Transverse colon (tissue), 4 donors: ENCODE measurements at regions not wholly inside any gene's neighbourhood (a gene's known extent, or its start where the extent isn't known, plus 50 kb on each side); places are given as distances from the start of the nearest gene placed in this dataset.

ENCODE experiments used
- DNase-seq: peaks from one replicate; pipeline ENCODE4 v3.0.0-alpha.2; 2019
- H3K27ac ChIP-seq, 4 donors: fragments of 200-600 bp; sonication (generic); 2 replicates each; pipeline ENCODE4 v1.5.1; 2016 to 2018; ENCODE audit warnings: inconsistent platforms in 4 of 4
- H3K27me3 ChIP-seq: fragments of 200-600 bp; sonication (generic); 2 replicates; pipeline ENCODE4 v1.5.1; 2017; ENCODE audit warnings: inconsistent platforms
- H3K36me3 ChIP-seq, 4 donors: fragments of 200-600 bp; sonication (generic); 2 replicates each; pipeline ENCODE4 v1.5.1; 2017 to 2019; ENCODE audit warnings: inconsistent platforms in 4 of 4
- H3K4me1 ChIP-seq, 4 donors: fragments of 200-600 bp; sonication (generic); 2 replicates each; pipeline ENCODE4 v1.5.1; 2017 to 2020; ENCODE audit warnings: inconsistent platforms in 4 of 4
- H3K4me3 ChIP-seq, 4 donors: fragments of 200-600 bp; sonication (generic); 1 replicate in 1 of 4; 2 replicates in 3 of 4; pipeline versions ENCODE4 v1.5.1 to v1.6.1; 2017 to 2019; ENCODE audit warnings: inconsistent platforms in 4 of 4
- H3K9me3 ChIP-seq, 2 donors: fragments of 200-600 bp; sonication (generic); 2 replicates each; pipeline ENCODE4 v1.5.1; 2017 to 2019; ENCODE audit warnings: inconsistent platforms in 2 of 2
- CTCF ChIP-seq, 5 experiments: fragments of 200-600 bp in 3 of 5; fragments of 450-650 bp in 2 of 5; sonication (generic) in 3 of 5; IDR thresholded peaks; 1 replicate in 2 of 5; 2 replicates in 3 of 5; pipeline ENCODE4 v1.5.1; 2016 to 2017; ENCODE audit warnings: antibody characterized with exemption in 5 of 5, inconsistent platforms in 3 of 5, mild to moderate bottlenecking in 2 of 5, moderate library complexity in 1 of 5
- EP300 ChIP-seq: sonication (generic); formaldehyde crosslinking; IDR thresholded peaks from one replicate; pipeline ENCODE4 v1.6.1; 2017; ENCODE audit warnings: antibody characterized with exemption, low read depth
- POLR2A ChIP-seq: fragments of 450-650 bp; IDR thresholded peaks from one replicate; pipeline ENCODE4 v1.6.1; 2016; ENCODE audit warnings: antibody characterized with exemption, mild to moderate bottlenecking, moderate library complexity
- POLR2AphosphoS5 ChIP-seq, 3 donors: sonication (generic); formaldehyde crosslinking; IDR thresholded peaks; one replicate each; pipeline ENCODE4 v1.6.1; 2016; ENCODE audit warnings: antibody characterized with exemption in 3 of 3
- WGBS, 2 donors: methylation state at CpG; one replicate each; pipeline ENCODE4 v1.1.5; 2018; ENCODE audit warnings: low coverage in 1 of 2; 5-methylcytosine and 5-hydroxymethylcytosine counted together
- in situ Hi-C, 4 donors: fragments of 200-750 bp; cut with MboI; loops; one replicate each; pipeline versions ENCODE4 v1.15.0 to v1.15.1; 2017; ENCODE audit warnings: low sequenced_read_pairs in 3 of 4, low pct_ligation_motif_present in 1 of 4, low pct_unique_long_range_greater_than_20kb in 1 of 4
- intact Hi-C: fragments of 100-400 bp; cut with DNase I; formaldehyde crosslinking; loops from one replicate; pipeline ENCODE4 v1.15.1; 2023; ENCODE audit warnings: low total_unique reads

DNA sequence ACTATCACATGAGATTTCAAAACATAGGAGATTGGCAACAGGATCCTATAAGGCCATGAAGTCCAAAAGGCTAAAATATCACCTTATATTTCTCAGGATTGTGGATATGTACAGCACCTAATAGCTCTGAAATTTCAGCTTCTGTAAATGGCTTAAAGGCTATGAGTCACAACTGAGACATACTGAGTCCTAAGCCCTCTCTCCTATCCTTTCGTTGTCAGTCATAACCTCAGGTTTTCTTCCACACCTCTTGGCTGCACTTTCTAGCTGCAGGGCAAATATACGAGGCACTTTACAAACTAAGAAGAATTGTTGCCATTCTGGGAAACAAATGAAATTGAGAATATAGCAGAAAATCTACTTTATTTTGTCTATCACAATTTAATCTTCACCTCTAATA is 969.9 kb upstream of the EPHA7 start:
- Histone ChIP-seq H3K4me1 (no peaks in the 10 kb centered on the region), H3K27me3 (no peaks in the 10 kb centered on the region), H3K27ac (no peak overlapping the region), H3K36me3 (no peaks in the 10 kb centered on the region), H3K9me3 (no peaks in the 10 kb centered on the region), H3K4me3 (no peak overlapping the region)
- WGBS, 2 donors = 64 to 72% methylated on average over 2 of the region's 2 CpGs
- TF ChIP-seq POLR2A (no peak), POLR2AphosphoS5 (IDR thresholded peaks at IDR 0.05) (no peak), EP300 (no peak), CTCF (IDR thresholded peaks at IDR 0.05) (no peak)
- intact Hi-C loops (no loop called here), in situ Hi-C loops (no loop called here)
- no peak for DNase-seq

DNA sequence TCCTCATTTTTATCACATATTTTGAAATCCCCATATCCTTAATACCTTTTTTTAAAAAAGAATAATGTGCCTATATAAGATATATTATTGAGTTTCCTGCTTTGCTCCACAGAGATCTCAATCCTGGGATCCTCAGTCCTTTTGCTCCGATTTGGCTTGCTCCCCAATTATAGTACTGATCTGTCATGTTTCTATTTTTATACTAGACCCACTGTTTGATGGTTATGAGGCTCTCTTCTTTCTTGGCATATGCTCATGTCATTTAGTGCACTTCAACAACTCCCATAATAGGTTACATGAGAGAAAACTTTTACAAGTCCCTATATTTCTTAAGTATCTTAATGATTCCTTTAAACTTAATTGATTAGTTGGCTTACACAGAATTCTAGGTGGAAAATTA is 958.5 kb upstream of the EPHA7 start:
- Histone ChIP-seq H3K27me3 (no peaks in the 10 kb centered on the region), H3K4me1 (no peaks in the 10 kb centered on the region), H3K4me3 (no peak overlapping the region), H3K27ac (no peak overlapping the region), H3K9me3 (no peaks in the 10 kb centered on the region), H3K36me3 (no peaks in the 10 kb centered on the region)
- no peak for DNase-seq
- intact Hi-C loops (no loop called here), in situ Hi-C loops (no loop called here)
- WGBS, 2 donors = 50 to 68% methylated on average over 1 of the region's 1 CpG
- TF ChIP-seq POLR2A (no peak), POLR2AphosphoS5 (IDR thresholded peaks at IDR 0.05) (no peak), EP300 (no peak), CTCF (IDR thresholded peaks at IDR 0.05) (no peak)

DNA sequence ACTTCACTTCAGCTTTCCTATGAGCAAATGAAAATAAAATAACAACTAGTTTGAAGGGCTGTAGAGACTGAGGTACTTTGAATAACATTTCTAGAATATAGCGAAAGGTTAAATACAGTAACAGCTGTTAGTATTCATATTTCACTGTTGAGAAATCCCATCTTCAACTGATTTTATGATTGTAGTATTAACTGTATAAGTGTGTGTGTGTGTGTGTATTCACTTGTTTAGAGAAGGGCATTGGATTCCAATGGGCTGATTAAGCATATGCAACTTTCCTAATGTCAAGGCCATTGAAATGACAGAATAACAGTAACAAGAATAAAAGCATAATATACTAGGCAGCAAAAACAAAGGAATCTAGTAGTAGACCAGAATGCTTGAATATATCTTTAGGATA is 957.5 kb upstream of the EPHA7 start:
- no peak for DNase-seq
- intact Hi-C loops (no loop called here), in situ Hi-C loops (no loop called here)
- 83 to 89% methylated on average over 1 of the region's 1 CpG for WGBS, 2 donors
- H3K4me1 ChIP-seq = no peaks in the 10 kb centered on the region
- H3K36me3 ChIP-seq = no peaks in the 10 kb centered on the region
- no peak overlapping the region for H3K4me3 ChIP-seq
- no peaks in the 10 kb centered on the region for H3K27me3 ChIP-seq
- H3K27ac ChIP-seq = no peak overlapping the region
- H3K9me3 ChIP-seq = no peaks in the 10 kb centered on the region
- TF ChIP-seq CTCF (IDR thresholded peaks at IDR 0.05) (no peak), POLR2AphosphoS5 (IDR thresholded peaks at IDR 0.05) (no peak), EP300 (no peak), POLR2A (no peak)

DNA sequence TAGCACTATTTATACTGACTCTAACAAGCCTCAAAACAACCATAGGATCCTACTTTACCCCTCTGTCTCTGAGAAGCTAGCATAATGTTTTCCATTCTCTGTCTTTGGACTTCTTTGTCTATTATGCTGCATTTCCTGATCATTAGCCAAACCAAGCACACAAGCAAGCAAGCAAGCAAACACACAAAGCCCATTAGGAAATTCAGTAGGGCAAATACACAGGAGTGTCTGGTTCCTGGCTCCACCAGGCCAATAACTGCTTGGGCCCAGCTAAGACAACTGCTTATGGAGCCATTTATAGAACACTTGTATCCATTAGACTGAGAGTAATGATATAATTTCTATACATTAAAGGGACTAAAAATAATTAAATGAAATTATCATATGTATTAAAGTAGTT is 952.9 kb upstream of the EPHA7 start:
- H3K9me3 ChIP-seq = no peaks in the 10 kb centered on the region
- intact Hi-C loops = no loop called here
- TF ChIP-seq CTCF (IDR thresholded peaks at IDR 0.05) (no peak), POLR2A (no peak), POLR2AphosphoS5 (IDR thresholded peaks at IDR 0.05) (no peak), EP300 (no peak)

More for the DNA sequence above, 952.9 kb upstream of the EPHA7 start:
- Histone ChIP-seq H3K4me1 (no peaks in the 10 kb centered on the region), H3K27me3 (no peaks in the 10 kb centered on the region), H3K36me3 (no peaks in the 10 kb centered on the region), H3K4me3 (no peak overlapping the region), H3K27ac (no peak overlapping the region)
- DNase-seq = no peak
- in situ Hi-C loops = no loop called here
